ENCODE measurements at regions not wholly inside any gene's neighbourhood (a gene's known extent, or its start where the extent isn't known, plus 50 kb on each side); places are given as distances from the start of the nearest gene placed in this dataset.
"Not testable (repeated sequence)": the region's sequence is repeated elsewhere in the genome, so short reads cannot be mapped to it uniquely, and the experiment has no call there.

DNA sequence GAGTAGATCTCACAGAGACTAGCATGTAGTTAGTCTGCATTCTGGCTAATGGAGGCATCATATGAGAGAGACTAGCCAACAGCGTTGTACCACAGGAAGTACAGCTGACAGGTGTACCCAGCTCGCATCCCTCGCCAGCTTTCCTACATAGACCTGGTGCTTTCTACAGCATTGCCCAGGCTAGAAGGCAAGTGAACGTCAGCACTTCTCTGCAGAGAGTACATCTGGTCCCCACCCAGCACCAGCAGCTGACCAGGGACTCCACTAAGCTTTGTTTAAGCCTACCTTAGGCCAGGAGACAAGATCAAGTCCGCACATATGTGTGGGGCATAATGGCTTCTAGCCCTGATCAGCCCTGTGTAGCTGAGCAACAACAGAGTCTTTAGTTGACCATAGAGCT is 1692.9 kb downstream of the SPATA31A7 start:
- not testable (repeated sequence) for H3K4me3 ChIP-seq (ENCODE audit: low read length in 2 of 2); DNase-seq (ENCODE audit: low read depth in 6 of 9, low spot score in 9 of 9); H3K27ac ChIP-seq (ENCODE audit: low read depth in 1 of 2, low read length in 1 of 2); H3K4me1 ChIP-seq (ENCODE audit: control insufficient read depth in 2 of 2, insufficient read depth in 2 of 2, low read length in 2 of 2); H3K27me3 ChIP-seq (ENCODE audit: control insufficient read depth in 2 of 2, insufficient read depth in 1 of 2, low read length in 1 of 2); H3K36me3 ChIP-seq (ENCODE audit: control insufficient read depth in 2 of 2, insufficient read depth in 2 of 2, low read length in 1 of 2); H3K9me3 ChIP-seq (ENCODE audit: control insufficient read depth in 2 of 2, insufficient read depth in 1 of 2, low read length in 1 of 2)
- WGBS, result 78% methylated on average over 5 of the region's 5 CpGs

GRCh38 chr9:62896692-62897091 is 1706.9 kb downstream of the SPATA31A7 start:
- not testable (repeated sequence) for H3K9me3 ChIP-seq (ENCODE audit: control insufficient read depth in 2 of 2, insufficient read depth in 1 of 2, low read length in 1 of 2); H3K4me1 ChIP-seq (ENCODE audit: control insufficient read depth in 2 of 2, insufficient read depth in 2 of 2, low read length in 2 of 2); H3K4me3 ChIP-seq (ENCODE audit: low read length in 2 of 2); H3K27ac ChIP-seq (ENCODE audit: low read depth in 1 of 2, low read length in 1 of 2); H3K36me3 ChIP-seq (ENCODE audit: control insufficient read depth in 2 of 2, insufficient read depth in 2 of 2, low read length in 1 of 2); H3K27me3 ChIP-seq (ENCODE audit: control insufficient read depth in 2 of 2, insufficient read depth in 1 of 2, low read length in 1 of 2); DNase-seq (ENCODE audit: low read depth in 6 of 9, low spot score in 9 of 9)
- WGBS, result 98% methylated on average over 2 of the region's 3 CpGs

DNA sequence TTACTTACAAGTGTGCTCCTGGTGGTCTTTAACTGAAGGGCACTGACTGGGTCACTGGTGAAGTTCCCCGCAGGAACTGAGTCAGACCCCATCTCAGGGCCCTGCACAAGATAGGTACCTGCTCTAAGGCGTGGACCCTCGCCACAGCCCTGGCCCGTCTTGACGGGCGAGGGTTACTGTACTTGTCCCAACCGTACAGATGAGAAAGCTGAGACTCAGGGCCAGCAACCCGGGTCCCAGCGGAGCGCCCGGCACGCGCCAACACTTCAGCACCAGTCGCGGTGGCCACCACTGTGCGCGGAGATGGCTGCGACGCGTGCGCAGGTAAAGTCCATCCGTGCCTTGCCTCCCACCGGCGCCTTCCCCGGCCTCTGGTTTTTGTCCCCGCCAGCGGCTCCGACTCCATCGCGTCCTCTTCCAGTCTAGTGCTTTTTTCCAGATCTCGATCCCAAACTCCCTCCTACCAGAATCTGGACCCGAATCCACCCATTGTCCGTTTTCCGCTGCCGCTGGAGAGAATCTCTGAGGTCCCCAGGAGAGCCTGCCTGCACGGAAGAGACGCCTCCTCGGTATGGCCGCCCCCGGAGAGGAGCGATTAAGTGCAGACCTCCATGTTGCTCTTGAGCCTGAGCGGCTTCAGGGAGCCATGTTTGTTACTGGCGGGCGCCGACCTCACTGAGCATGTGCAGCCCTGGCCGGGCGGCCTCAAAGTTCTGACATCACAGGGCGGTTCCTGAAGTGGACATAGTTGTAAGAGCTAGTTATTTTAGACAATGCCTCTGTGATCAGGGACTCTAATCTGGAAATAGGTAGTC is 1707.8 kb downstream of the SPATA31A7 start:
- not testable (repeated sequence) for H3K4me1 ChIP-seq (ENCODE audit: control insufficient read depth in 2 of 2, insufficient read depth in 2 of 2, low read length in 2 of 2); H3K36me3 ChIP-seq (ENCODE audit: control insufficient read depth in 2 of 2, insufficient read depth in 2 of 2, low read length in 1 of 2); H3K27me3 ChIP-seq (ENCODE audit: control insufficient read depth in 2 of 2, insufficient read depth in 1 of 2, low read length in 1 of 2); H3K9me3 ChIP-seq (ENCODE audit: control insufficient read depth in 2 of 2, insufficient read depth in 1 of 2, low read length in 1 of 2)
- Histone ChIP-seq H3K27ac (ENCODE audit: low read depth in 1 of 2, low read length in 1 of 2) (peak overlapping the region; percentile 51 to 52), H3K4me3 (ENCODE audit: low read length in 2 of 2) (peak overlapping the region; percentile 36 to 44)
- WGBS, result 5% methylated on average over 48 of the region's 48 CpGs
- peak in 5 of 9 donors; percentile 9 to 63 (median 19) for DNase-seq (ENCODE audit: low read depth in 6 of 9, low spot score in 9 of 9)

GRCh38 chr9:62899666-62900065 is 1709.8 kb downstream of the SPATA31A7 start:
- 87% methylated on average over 2 of the region's 4 CpGs for WGBS
- not testable (repeated sequence) for H3K4me3 ChIP-seq (ENCODE audit: low read length in 2 of 2); H3K9me3 ChIP-seq (ENCODE audit: control insufficient read depth in 2 of 2, insufficient read depth in 1 of 2, low read length in 1 of 2); H3K36me3 ChIP-seq (ENCODE audit: control insufficient read depth in 2 of 2, insufficient read depth in 2 of 2, low read length in 1 of 2); H3K27me3 ChIP-seq (ENCODE audit: control insufficient read depth in 2 of 2, insufficient read depth in 1 of 2, low read length in 1 of 2); H3K4me1 ChIP-seq (ENCODE audit: control insufficient read depth in 2 of 2, insufficient read depth in 2 of 2, low read length in 2 of 2); DNase-seq (ENCODE audit: low read depth in 6 of 9, low spot score in 9 of 9); H3K27ac ChIP-seq (ENCODE audit: low read depth in 1 of 2, low read length in 1 of 2)

DNA sequence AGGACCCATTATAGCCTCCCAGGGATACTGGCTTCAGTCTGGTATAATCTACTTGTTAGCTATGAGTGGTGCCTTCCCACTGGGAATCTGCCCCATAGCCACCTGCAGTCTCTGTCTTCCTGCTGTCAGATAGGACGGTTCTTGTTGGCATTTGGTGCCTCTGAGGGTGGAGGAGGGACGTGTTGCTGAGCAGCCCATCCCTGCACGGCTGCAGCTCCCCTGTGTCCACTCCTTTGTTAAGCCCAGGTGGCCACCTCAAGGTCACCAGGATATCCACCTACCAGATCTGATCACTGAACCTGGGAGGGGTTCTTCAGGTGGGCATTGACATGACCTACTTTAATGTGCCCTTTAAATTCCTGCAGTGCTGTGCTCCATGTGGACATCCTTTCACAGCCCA is 1714.2 kb downstream of the SPATA31A7 start:
- DNase-seq (ENCODE audit: low read depth in 6 of 9, low spot score in 9 of 9); H3K27ac ChIP-seq (ENCODE audit: low read depth in 1 of 2, low read length in 1 of 2); H3K9me3 ChIP-seq (ENCODE audit: control insufficient read depth in 2 of 2, insufficient read depth in 1 of 2, low read length in 1 of 2); H3K36me3 ChIP-seq (ENCODE audit: control insufficient read depth in 2 of 2, insufficient read depth in 2 of 2, low read length in 1 of 2); H3K27me3 ChIP-seq (ENCODE audit: control insufficient read depth in 2 of 2, insufficient read depth in 1 of 2, low read length in 1 of 2); H3K4me3 ChIP-seq (ENCODE audit: low read length in 2 of 2); H3K4me1 ChIP-seq (ENCODE audit: control insufficient read depth in 2 of 2, insufficient read depth in 2 of 2, low read length in 2 of 2): not testable (repeated sequence)
- 97% methylated on average over 3 of the region's 3 CpGs for WGBS

DNA sequence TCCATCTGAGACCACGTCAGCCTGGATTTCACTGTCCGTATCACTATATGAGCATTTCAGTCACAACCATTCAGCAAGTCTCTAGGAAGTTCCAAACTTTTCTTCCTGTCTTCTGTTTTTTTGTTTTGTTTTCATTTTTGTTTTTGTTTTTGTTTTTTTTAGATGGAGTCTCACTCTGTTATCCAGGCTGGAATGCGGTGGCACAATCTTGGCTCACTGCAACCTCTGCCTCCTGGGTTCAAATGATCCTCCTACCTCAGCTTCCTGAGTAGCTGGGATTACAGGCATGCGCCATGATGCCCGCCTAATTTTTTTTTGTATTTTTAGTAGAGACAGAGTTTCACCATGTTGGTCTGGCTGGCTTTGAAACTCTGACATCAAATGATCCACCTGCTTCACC is 1715.9 kb downstream of the SPATA31A7 start:
- H3K9me3 ChIP-seq (ENCODE audit: control insufficient read depth in 2 of 2, insufficient read depth in 1 of 2, low read length in 1 of 2); H3K4me3 ChIP-seq (ENCODE audit: low read length in 2 of 2); H3K27me3 ChIP-seq (ENCODE audit: control insufficient read depth in 2 of 2, insufficient read depth in 1 of 2, low read length in 1 of 2); H3K27ac ChIP-seq (ENCODE audit: low read depth in 1 of 2, low read length in 1 of 2); H3K4me1 ChIP-seq (ENCODE audit: control insufficient read depth in 2 of 2, insufficient read depth in 2 of 2, low read length in 2 of 2); DNase-seq (ENCODE audit: low read depth in 6 of 9, low spot score in 9 of 9); H3K36me3 ChIP-seq (ENCODE audit: control insufficient read depth in 2 of 2, insufficient read depth in 2 of 2, low read length in 1 of 2): not testable (repeated sequence)
- 89% methylated on average over 2 of the region's 5 CpGs for WGBS

GRCh38 chr9:62907866-62908265 is 1718.0 kb downstream of the SPATA31A7 start:
- 96% methylated on average over 7 of the region's 11 CpGs for WGBS
- H3K9me3 ChIP-seq (ENCODE audit: control insufficient read depth in 2 of 2, insufficient read depth in 1 of 2, low read length in 1 of 2); H3K27ac ChIP-seq (ENCODE audit: low read depth in 1 of 2, low read length in 1 of 2); H3K4me3 ChIP-seq (ENCODE audit: low read length in 2 of 2); H3K36me3 ChIP-seq (ENCODE audit: control insufficient read depth in 2 of 2, insufficient read depth in 2 of 2, low read length in 1 of 2); H3K27me3 ChIP-seq (ENCODE audit: control insufficient read depth in 2 of 2, insufficient read depth in 1 of 2, low read length in 1 of 2); H3K4me1 ChIP-seq (ENCODE audit: control insufficient read depth in 2 of 2, insufficient read depth in 2 of 2, low read length in 2 of 2); DNase-seq (ENCODE audit: low read depth in 6 of 9, low spot score in 9 of 9): not testable (repeated sequence)

- not testable (repeated sequence) for H3K27me3 ChIP-seq (ENCODE audit: control insufficient read depth in 2 of 2, insufficient read depth in 1 of 2, low read length in 1 of 2); H3K36me3 ChIP-seq (ENCODE audit: control insufficient read depth in 2 of 2, insufficient read depth in 2 of 2, low read length in 1 of 2); H3K4me1 ChIP-seq (ENCODE audit: control insufficient read depth in 2 of 2, insufficient read depth in 2 of 2, low read length in 2 of 2); DNase-seq (ENCODE audit: low read depth in 6 of 9, low spot score in 9 of 9); H3K9me3 ChIP-seq (ENCODE audit: control insufficient read depth in 2 of 2, insufficient read depth in 1 of 2, low read length in 1 of 2); H3K4me3 ChIP-seq (ENCODE audit: low read length in 2 of 2); H3K27ac ChIP-seq (ENCODE audit: low read depth in 1 of 2, low read length in 1 of 2)
- 69% methylated on average over 3 of the region's 4 CpGs for WGBS
Measured at GRCh38 chr9:62908271-62908670, 1718.4 kb downstream of the SPATA31A7 start.

- 92% methylated on average over 4 of the region's 8 CpGs for WGBS
- H3K9me3 ChIP-seq (ENCODE audit: control insufficient read depth in 2 of 2, insufficient read depth in 1 of 2, low read length in 1 of 2); H3K4me3 ChIP-seq (ENCODE audit: low read length in 2 of 2); DNase-seq (ENCODE audit: low read depth in 6 of 9, low spot score in 9 of 9); H3K27ac ChIP-seq (ENCODE audit: low read depth in 1 of 2, low read length in 1 of 2); H3K4me1 ChIP-seq (ENCODE audit: control insufficient read depth in 2 of 2, insufficient read depth in 2 of 2, low read length in 2 of 2); H3K27me3 ChIP-seq (ENCODE audit: control insufficient read depth in 2 of 2, insufficient read depth in 1 of 2, low read length in 1 of 2); H3K36me3 ChIP-seq (ENCODE audit: control insufficient read depth in 2 of 2, insufficient read depth in 2 of 2, low read length in 1 of 2): not testable (repeated sequence)
Measured at GRCh38 chr9:62909447-62909846, 1719.6 kb downstream of the SPATA31A7 start.

Measured in thymus (tissue), 11 donors.